Endothelial cell of hepatic sinusoid (primary cell): ENCODE measurements at regions not wholly inside any gene's neighbourhood (a gene's known extent, or its start where the extent isn't known, plus 50 kb on each side); places are given as distances from the start of the nearest gene placed in this dataset.
"Not testable (repeated sequence)": the region's sequence is repeated elsewhere in the genome, so short reads cannot be mapped to it uniquely, and the experiment has no call there.

Experiments used
- in situ Hi-C: cut with HindIII; loops from 2 replicates; pipeline ENCODE4 v1.10.0; 2017; ENCODE audit warnings: low sequenced_read_pairs

- in situ Hi-C loops: no loop called here
These were observed 114.6 kb upstream of the KCNG1 start for GRCh38 chr20:51137461-51137860.

- in situ Hi-C loops: no loop called here
These were observed 113.2 kb upstream of the KCNG1 start for GRCh38 chr20:51135926-51136715.

DNA sequence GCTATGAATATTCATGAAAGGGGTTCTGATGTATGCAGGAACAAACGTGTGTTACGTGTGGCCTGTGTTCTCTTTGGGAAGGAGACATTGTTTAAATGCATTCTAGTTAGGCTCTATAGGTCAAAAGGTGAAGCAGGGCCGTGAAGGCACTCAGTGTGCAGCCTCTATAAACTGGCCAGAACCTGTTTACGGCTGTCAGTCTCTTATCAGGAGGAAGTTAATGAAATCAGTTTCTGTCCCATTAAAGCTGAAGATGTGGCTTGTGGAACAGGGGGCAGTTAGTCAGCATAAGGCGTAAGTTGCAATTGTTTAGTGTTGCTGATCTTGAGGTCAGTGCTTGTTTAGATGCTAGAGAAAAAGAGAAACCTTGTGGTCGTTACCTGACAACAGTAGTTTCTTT, 111.5 kb upstream of the KCNG1 start:
- in situ Hi-C loops: no loop called here

DNA sequence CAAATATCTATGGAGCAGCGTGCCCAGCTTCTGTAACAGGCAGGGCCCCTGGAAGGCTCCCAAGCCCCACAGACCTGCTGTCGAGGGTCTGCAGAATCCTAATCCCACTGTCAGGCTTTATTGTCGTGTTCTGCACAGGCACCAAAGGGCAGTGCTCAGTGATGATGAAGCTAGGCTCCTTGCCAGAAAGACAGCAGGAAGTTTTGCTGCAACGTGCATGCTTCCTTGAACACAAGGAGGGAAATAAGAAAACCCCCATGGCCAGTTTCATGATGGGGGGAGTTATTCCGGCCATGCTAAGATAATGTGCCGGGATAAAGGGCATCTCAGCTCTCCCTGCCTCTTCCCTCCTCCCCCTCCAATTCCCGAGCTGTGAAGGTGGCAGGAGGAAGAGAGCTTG, 109.4 kb upstream of the KCNG1 start:
- in situ Hi-C loops: no loop called here

- in situ Hi-C loops: no loop called here
These were observed 108.9 kb upstream of the KCNG1 start for GRCh38 chr20:51131811-51132210.

GRCh38 chr20:51129147-51129776, 106.4 kb upstream of the KCNG1 start:
- in situ Hi-C loops: no loop called here

- in situ Hi-C loops: no loop called here
These were observed 105.3 kb upstream of the KCNG1 start for GRCh38 chr20:51128198-51128597.

DNA sequence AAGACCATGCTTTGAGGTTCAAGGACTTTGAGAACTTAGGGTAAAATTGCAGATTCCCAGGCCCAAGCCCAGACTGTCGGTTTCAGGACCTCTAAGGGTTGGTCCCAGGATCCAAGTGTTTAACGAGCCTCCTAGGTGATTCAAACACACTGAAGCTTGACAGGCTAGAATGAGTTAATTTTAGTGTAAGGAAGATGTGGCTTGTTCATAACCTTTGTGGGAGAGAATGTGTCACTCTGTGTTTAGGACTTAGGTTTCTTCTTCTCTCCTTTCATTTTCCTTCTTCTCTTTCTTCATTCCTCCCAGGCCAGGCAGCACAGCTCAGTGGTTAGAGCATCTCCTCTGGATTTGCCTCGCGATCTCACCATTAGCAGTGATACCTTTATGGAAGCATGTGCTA, 104.8 kb upstream of the KCNG1 start:
- in situ Hi-C loops: no loop called here

DNA sequence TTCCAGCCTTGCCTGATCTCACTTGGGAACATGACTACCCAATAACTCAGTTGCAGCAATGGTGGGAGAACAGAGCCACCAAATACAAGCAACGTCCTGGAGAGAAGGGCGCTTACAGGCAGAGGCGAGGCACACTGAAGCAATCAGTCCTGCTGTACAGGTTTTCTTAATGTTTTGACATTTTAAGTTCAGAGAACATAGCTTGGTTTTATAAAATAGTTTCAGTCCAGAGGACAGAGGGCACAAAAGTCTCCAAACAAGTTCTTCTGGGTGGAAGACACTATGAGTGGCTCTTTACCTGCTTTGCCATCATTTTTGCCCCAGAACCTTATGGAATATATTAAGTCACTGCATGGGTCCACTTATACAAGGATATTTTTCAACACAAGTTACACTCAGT, 103.4 kb upstream of the KCNG1 start:
- in situ Hi-C loops: no loop called here

DNA sequence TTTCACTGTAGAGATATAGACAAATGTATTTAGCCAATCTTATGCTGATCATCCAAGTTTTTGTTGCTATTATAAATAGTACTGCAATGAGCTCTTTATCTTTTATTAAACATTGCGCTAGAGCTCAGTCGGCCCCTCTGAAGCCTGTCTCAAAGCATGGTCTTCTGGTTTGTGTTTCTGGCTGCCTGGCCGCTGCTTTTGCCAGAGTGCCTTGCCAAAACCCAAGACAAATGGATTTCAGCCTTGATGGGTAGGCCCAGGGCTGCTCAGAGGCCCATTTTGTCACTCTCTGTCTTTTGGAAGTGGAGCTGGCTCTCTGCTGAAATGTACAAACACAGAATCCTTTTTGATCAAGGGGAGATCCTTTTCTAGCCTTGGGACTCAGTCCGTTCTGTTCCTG, 102.9 kb upstream of the KCNG1 start:
- in situ Hi-C loops: no loop called here

DNA sequence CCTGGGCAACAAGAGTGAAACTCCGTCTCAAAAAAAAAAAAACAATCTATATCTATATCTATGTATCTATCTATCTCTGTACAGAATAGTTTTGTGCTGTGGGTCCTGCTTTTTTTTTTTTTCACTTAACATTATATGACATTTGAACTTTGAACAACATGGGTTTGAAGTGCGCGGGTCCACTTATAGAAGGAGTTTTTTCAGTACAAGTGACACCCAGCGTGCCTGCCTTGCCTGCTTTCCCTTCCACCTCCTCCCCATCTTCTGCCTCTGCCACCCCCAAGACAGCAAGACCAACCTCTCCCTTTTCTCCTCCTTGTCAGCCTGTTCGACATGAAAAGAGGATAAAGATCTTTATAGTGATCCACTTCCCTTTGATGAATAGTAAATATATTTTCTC, 102.2 kb upstream of the KCNG1 start:
- in situ Hi-C loops: no loop called here

GRCh38 chr20:51123887-51124286, 101.0 kb upstream of the KCNG1 start:
- in situ Hi-C loops: not testable (repeated sequence)

GRCh38 chr20:51122931-51123658, 100.2 kb upstream of the KCNG1 start:
- in situ Hi-C loops: no loop called here

DNA sequence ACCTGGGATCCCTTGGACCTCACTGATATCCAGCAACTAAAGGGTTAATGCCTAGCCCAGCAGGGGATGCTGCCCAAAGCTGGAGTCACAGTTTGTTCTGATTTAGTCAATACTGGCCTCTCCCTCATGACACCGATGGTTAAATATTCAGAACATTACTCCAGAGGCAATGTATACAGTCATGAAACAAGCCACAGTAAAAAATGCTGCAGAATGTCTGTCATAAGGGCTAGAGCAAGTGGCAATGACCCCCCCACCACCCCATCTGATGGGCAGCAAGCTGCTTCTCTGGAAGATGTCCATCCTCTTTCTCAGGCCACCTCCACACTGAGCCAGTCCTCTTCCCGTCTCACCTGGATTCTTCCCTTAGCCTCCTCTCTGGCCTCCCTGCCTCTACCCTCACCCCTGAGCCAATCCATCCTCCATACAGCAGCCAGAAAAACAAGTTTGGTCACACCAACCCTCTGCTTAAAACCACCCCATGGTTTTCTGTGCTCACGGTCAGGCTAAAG, 99.0 kb upstream of the KCNG1 start:
- in situ Hi-C loops: no loop called here

- in situ Hi-C loops: no loop called here
These were observed 98.4 kb upstream of the KCNG1 start for GRCh38 chr20:51121272-51121671.

DNA sequence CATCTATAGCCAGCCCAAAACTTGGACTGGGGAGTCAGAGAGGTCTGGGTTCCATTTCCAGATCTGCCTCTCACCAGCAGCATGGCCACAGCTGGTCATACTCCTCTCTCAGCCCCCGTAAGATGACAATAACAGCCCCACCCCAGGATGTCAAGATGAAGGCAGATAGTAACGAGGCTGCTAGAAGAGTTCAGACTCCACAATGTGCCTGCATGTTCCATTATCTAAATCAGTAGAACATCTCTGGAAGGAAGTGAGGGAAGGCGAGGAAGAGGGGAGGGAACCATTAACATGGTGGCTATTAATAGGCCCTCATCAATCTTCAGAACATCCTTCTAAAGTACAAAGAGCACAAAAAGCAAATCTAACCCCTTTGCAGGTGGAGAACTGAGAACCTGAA, 98.0 kb upstream of the KCNG1 start:
- in situ Hi-C loops: no loop called here

GRCh38 chr20:51120438-51120837, 97.5 kb upstream of the KCNG1 start:
- in situ Hi-C loops: no loop called here

GRCh38 chr20:51119914-51120313, 97.0 kb upstream of the KCNG1 start:
- in situ Hi-C loops: no loop called here

DNA sequence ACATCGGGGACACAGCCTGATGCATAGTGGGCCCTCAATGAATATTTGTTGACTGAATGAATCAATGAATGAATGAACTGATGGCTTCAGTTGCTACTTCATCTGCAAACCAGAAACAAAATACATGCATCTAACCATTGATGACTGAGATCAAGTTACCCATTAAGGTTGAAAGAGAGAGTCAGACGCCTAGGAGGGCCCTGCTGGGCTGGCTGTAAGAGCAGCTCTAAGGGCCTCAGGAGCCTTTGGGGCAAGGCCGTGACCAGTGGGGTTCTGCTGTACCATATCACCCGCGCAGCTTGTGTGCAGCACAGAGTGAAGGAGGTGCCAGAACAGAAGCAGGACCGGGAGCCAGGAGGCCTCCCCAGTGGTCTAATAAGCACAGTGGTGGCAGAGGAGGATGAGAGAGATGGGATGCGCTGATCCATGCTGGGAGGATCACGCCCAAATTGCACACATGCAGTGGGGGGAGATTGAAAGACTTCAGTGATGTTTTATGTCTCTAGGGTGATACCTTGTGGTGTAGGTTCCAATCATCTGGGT, 96.1 kb upstream of the KCNG1 start:
- in situ Hi-C loops: no loop called here

DNA sequence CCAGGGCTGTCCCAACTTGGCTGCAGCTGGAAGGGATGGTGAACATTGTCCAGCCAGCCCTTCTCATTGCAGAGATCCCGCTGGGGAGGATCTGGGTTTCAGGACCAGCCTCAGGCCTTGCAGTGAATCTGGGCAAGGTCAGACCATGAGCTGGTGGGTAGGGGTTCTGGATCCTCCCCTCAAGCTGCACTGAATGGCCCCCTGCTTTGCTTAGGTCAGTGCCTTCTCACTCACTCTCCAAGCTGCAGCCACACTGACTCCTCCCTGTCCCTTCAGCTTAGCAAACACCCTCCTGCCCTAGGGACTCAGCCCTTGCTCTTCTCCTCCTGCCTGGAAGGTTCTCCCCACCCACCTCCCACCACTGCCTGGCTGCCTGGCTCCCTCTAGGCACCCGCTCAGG, 95.3 kb upstream of the KCNG1 start:
- in situ Hi-C loops: no loop called here
